Fibroblast of the conjunctiva (primary cell): ENCODE measurements at regions not wholly inside any gene's neighbourhood (a gene's known extent, or its start where the extent isn't known, plus 50 kb on each side); places are given as distances from the start of the nearest gene placed in this dataset.
A peak's percentile ranks its signal among the peaks of the same experiment; 100 is the strongest.

Experiments used
- DNase-seq: peaks from one replicate; pipeline ENCODE4 v3.0.0-alpha.2; 2010; ENCODE audit warnings: low read depth

- peak; percentile 32 for DNase-seq
Observed at GRCh38 chr11:110921742-110922521, 209.7 kb upstream of the ARHGAP20 start.

GRCh38 chr11:110919241-110919922, 207.1 kb upstream of the ARHGAP20 start:
- DNase-seq, result no peak

GRCh38 chr11:110918351-110918750, 206.1 kb upstream of the ARHGAP20 start:
- no peak for DNase-seq

GRCh38 chr11:110912437-110912836, 200.2 kb upstream of the ARHGAP20 start:
- DNase-seq, result no peak

GRCh38 chr11:110910384-110910783, 198.1 kb upstream of the ARHGAP20 start:
- DNase-seq, result no peak

GRCh38 chr11:110909336-110909735, 197.1 kb upstream of the ARHGAP20 start:
- DNase-seq, result no peak

GRCh38 chr11:110908401-110909105, 196.3 kb upstream of the ARHGAP20 start:
- DNase-seq, result peak; percentile 63

- DNase-seq, result peak; percentile 76
Observed at GRCh38 chr11:110907629-110908028, 195.4 kb upstream of the ARHGAP20 start.

- DNase-seq, result no peak
Observed at GRCh38 chr11:110903830-110904229, 191.6 kb upstream of the ARHGAP20 start.

GRCh38 chr11:110903378-110903777, 191.1 kb upstream of the ARHGAP20 start:
- DNase-seq, result no peak

- DNase-seq, result no peak
Observed at GRCh38 chr11:110901441-110901840, 189.2 kb upstream of the ARHGAP20 start.

- DNase-seq, result no peak
Observed at GRCh38 chr11:110900426-110900825, 188.2 kb upstream of the ARHGAP20 start.

- DNase-seq, result peak; percentile 62
Observed at GRCh38 chr11:110897035-110897434, 184.8 kb upstream of the ARHGAP20 start.

- peak; percentile 65 for DNase-seq
Observed at GRCh38 chr11:110896358-110896757, 184.1 kb upstream of the ARHGAP20 start.

- no peak for DNase-seq
Observed at GRCh38 chr11:110894224-110894623, 182.0 kb upstream of the ARHGAP20 start.

GRCh38 chr11:110892741-110893285, 180.6 kb upstream of the ARHGAP20 start:
- no peak for DNase-seq

- no peak for DNase-seq
Observed at GRCh38 chr11:110891411-110891810, 179.2 kb upstream of the ARHGAP20 start.

GRCh38 chr11:110890995-110891394, 178.8 kb upstream of the ARHGAP20 start:
- no peak for DNase-seq

- no peak for DNase-seq
Observed at GRCh38 chr11:110886288-110886970, 174.2 kb upstream of the ARHGAP20 start.

- peak; percentile 75 for DNase-seq
Observed at GRCh38 chr11:110883256-110883655, 171.0 kb upstream of the ARHGAP20 start.

- no peak for DNase-seq
Observed at GRCh38 chr11:110878513-110878912, 166.3 kb upstream of the ARHGAP20 start.

- DNase-seq, result no peak
Observed at GRCh38 chr11:110874437-110875030, 162.3 kb upstream of the ARHGAP20 start.
